HG03571 (cell line): ENCODE measurements at regions not wholly inside any gene's neighbourhood (a gene's known extent, or its start where the extent isn't known, plus 50 kb on each side); places are given as distances from the start of the nearest gene placed in this dataset.
"Not testable (repeated sequence)": the region's sequence is repeated elsewhere in the genome, so short reads cannot be mapped to it uniquely, and the experiment has no call there.

Source experiments
- ATAC-seq: cut with Tn5 transposase; IDR thresholded peaks from one replicate; pipeline ENCODE4 v1.9.1; 2021; ENCODE audit not compliant: unreplicated experiment

DNA sequence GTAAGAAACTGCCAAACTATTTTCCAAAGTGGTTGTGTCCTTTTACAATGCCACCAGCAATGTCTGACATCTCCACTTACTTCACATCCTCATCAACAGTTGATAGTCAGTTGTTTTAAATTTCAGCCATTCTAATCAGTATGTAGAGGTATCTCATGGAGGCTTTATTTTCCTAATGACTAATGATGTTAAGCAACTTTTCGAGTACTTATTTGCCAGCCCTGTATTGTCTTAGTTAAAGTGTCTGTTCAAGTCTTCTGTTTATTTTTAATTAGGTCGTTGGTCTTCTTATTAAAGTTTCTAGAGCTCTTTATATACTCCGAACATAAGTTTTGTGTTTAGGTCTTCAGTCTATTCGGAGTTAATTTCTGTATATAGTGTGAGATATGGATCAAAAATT lies 54.9 kb upstream of the NBPF12 start:
- not testable (repeated sequence) for ATAC-seq

- not testable (repeated sequence) for ATAC-seq
These were observed 57.0 kb upstream of the NBPF12 start for GRCh38 chr1:146881096-146881495.

GRCh38 chr1:146863799-146864319 lies 74.3 kb upstream of the NBPF12 start:
- not testable (repeated sequence) for ATAC-seq

DNA sequence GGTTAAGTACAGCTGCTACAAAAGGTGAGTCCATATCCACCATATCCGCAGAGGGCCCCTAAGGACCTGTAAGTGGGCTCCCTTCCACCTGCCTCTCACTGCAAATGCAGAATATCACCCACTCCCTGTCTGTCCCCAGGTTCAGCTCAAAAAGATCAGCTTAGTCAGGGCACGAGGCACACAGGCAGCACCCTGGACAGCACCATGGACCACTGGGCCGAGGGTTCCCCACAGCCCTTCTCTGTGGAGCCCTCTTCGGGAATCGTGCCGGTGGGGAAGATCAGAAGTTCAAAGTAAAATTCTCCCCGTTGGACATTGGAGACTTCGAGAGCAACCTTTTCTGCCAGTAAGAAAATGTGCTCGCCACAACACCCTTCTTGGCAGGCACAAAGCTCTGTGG lies 85.0 kb upstream of the NBPF12 start:
- not testable (repeated sequence) for ATAC-seq

DNA sequence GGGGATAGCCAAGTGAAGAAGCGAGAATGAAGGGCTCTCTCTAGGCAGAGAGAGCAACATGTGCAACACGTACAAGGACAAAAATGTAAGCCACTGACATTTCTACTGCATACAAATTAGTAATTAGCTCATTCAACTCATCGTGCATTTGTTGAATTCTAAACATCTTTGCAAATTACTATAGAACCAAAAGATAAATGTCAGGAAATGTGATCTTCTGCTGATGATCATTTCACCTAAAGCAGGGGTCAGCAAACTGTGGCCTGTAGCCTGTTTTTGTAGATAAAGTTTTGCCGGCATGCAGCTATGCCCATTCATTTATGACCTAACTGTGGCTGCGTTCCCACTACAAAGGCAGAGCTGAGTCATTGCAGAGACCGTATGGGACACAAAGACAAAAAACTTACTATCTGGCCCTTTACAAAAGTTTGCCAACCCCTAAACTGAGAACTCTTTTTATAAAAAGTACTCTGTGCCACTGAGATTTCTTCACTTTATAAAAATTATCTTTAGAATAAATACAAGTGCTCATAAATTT lies 87.7 kb upstream of the NBPF12 start:
- ATAC-seq = not testable (repeated sequence)

DNA sequence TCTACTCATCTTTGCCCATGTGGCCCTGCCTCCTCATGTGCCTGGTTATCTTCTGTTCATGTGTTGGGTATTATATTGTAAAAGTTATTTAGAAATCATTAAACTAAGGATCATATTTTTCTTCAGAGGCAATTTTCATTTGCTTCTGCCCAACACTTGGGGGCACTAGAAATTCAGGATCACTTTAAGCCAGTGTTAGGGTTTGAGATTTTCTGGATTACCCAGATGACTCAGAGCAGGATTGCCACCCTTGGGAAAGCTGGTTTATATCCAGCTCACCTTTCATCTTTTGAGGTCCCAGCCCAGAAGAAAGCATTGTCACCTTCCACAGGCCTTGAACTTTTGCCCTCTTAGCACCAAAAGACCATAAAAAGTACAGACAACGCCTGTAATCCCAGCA lies 99.4 kb upstream of the NBPF12 start:
- not testable (repeated sequence) for ATAC-seq

- not testable (repeated sequence) for ATAC-seq
These were observed 111.2 kb upstream of the NBPF12 start for GRCh38 chr1:146826957-146827356.

- ATAC-seq = not testable (repeated sequence)
These were observed 143.9 kb upstream of the NBPF12 start for GRCh38 chr1:146794236-146794635.

DNA sequence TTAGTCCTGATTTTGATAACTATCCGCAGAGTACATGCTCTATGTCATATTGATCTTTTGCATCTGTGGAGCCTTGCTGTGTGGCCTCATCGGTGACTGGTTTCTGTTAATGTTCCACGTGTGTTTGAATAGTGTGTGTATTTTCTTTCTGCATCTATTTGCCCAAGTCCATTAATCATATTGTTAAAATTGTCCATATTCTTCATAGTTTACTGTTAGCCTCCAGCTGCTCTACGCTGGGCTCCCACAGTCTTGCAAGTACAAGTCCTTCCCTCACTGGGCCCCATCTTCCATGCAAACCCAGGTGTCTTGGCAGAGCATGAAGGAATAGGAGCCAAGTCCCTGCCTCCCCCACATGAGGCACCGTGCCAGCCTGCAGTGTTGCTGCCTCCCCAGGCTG lies 145.4 kb upstream of the NBPF12 start:
- not testable (repeated sequence) for ATAC-seq

- ATAC-seq = not testable (repeated sequence)
These were observed 153.7 kb upstream of the NBPF12 start for GRCh38 chr1:146784212-146784940.

GRCh38 chr1:146781235-146781634 lies 156.9 kb upstream of the NBPF12 start:
- ATAC-seq = not testable (repeated sequence)

GRCh38 chr1:146777826-146778602 lies 160.1 kb upstream of the NBPF12 start:
- ATAC-seq = not testable (repeated sequence)

DNA sequence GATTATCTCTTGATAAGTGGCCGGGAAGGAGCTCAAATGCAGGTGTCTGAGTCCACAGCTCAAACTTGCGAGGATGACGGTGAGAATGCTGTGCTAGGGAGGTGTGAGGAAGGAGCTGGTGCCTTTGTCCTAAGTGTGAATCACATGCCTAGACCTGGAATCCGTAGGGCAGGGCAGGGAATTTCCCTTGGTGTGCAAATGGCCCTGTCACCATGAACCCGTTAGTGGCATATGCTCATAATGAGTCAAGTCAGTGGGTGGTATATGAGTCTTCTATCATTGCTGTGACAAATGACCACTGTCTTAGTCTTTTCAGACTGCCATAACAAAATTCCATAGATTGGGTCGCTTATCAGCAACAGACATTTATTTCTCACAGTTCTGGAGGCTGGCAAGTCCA lies 163.1 kb upstream of the NBPF12 start:
- not testable (repeated sequence) for ATAC-seq

DNA sequence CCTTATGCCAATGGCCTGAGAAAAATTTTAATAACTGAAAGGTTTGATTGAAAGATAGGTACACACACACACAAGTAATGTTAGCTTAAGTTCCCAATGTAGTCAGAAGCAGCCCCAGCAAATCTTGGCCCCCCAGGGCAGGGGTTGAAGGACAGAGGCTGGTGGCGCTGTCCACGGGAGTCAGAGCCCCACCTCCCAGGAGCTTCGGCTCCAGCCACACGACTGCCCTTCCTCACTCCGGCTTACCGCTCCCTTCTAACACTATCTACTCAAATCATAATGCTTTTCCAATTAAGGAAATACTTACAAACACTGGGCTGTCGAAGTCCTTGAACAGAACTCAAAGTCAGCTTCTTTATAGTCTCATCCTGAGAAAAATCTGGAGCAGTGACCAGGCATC lies 163.9 kb upstream of the NBPF12 start:
- not testable (repeated sequence) for ATAC-seq

GRCh38 chr1:146771409-146771808 lies 166.7 kb upstream of the NBPF12 start:
- ATAC-seq = not testable (repeated sequence)

- not testable (repeated sequence) for ATAC-seq
These were observed 167.1 kb upstream of the NBPF12 start for GRCh38 chr1:146770998-146771397.

DNA sequence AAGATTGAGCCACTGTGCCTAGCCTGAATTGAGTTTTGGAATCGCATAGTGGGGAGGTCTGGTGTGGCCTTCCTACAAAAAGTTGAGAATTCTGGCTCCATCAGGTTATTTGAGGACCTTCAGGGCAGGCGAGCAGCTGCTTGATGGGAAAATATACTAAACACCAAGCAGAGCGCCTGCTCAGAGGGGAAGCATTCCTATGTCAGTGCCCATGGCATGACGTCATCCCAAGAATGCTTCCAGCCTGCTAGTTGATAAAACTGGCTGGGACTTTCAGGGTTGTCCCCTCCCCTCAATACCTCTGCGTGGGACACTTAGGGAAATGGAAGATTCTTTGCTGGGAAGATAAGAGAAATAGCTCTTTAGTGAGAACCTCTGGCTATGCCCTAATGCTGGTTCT lies 174.9 kb upstream of the NBPF12 start:
- not testable (repeated sequence) for ATAC-seq

DNA sequence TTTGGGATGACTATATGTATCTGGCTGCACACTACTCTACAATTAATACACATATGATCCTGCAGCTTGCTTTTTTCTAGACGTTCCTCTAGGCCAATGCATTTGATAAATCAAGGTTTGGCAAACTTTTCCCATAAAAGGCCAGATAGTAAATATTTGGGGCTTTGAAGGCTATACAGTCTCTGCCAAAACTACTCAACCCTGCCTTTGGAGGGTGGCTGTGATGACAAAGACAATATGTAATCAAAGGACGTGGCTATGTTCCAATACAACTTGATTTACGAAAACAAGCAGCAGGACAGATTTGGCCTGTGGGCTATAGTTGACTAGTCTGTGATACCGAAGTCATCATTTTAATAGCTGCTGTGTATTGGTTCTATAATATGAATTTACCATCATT lies 181.3 kb upstream of the NBPF12 start:
- ATAC-seq = not testable (repeated sequence)

DNA sequence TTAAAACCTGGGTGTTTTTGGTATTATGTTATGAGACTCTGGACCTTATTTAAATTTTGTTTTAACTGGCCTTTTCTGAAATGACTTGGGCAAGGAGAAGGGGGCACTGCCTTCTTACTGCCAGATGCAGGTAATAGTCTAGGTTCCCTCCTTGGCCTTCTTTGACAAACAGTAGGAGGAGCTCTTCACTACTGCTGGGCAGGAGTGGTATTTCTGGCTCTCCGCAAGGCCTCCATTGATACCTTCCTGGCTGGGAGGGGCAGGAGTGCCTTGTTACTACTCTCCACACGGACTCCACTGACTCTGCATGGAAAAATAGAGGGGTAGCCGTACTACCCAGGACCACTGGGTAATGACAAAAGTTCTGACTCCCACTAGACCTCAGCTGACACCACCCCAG lies 189.4 kb upstream of the NBPF12 start:
- ATAC-seq = not testable (repeated sequence)

GRCh38 chr1:146731981-146732680 lies 206.0 kb upstream of the NBPF12 start:
- ATAC-seq = not testable (repeated sequence)
